ENCODE measurements at regions not wholly inside any gene's neighbourhood (a gene's known extent, or its start where the extent isn't known, plus 50 kb on each side); places are given as distances from the start of the nearest gene placed in this dataset.
A peak's percentile ranks its signal among the peaks of the same experiment; 100 is the strongest.

DNA sequence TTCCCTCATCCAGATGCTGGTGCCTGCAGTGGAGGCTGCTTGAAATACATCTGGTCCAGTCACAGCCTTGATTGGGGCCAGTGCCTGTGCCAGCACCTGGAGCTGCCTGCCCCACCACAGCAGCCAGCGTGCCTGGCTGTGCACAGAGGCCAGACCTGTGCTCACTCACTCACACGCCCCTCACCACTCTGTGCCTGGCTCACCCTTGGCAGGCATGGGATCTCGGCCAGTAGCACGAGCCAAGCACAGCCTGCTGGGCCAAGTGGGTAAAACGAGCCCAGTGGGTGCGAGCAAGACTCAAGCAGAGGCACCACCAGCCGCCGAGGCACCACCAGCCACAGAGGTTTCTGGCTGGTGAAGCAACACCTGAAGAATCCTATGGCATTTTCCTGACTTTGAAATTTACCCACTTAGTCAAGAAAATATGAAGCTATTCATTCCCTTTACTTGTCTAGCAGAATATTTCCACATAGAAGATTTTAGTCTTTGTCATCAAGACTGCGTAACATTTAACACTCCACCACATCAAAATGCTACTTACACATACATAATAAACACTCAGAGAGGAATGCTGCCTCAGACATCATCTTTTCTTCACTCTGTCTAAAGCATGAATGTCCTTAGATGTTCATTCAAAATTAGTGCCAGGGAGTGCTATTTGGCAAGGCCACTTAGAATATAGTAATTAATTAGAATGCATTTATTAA lies 424.3 kb upstream of the FAT3 start:
- FAIRE-seq = no peak

GRCh38 chr11:91798240-91798639 lies 426.4 kb upstream of the FAT3 start:
- no peak for FAIRE-seq

GRCh38 chr11:91796999-91797398 lies 427.6 kb upstream of the FAT3 start:
- FAIRE-seq = no peak

DNA sequence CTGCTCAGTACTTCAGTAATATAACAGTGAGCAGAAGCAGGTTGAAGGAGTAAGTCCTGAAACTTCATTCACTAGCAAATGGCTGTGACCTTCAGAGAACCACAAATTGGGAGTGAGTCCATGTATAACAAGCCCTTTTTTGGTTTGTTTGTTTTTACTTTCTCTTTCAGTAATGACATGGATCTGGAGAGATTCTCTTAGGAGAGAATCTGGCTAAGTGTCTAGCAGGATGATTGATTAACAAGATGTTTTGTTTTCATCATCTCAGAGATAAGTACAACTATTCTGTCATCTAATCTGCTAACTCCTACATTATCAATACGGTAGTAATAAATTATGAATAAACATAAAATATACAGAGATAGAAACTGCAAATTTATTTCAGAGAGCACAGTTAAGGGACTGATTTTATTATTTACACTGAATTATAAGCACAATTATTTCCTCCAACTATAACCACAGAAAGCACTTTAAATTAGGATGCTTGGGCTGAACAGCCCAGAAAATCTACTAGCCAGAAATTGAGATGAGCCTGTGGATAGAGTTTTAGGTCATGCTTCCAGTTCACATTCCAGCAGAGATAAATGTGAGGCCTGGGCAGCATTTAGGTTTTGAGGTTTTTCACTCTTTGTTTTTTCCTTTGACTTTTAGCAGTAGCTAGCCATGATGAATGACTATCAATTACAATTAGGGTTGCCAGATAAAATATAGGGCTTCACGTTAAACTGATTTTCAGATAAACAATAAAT lies 429.3 kb upstream of the FAT3 start:
- no peak for FAIRE-seq

GRCh38 chr11:91794146-91794545 lies 430.5 kb upstream of the FAT3 start:
- FAIRE-seq = no peak

GRCh38 chr11:91792779-91793262 lies 431.8 kb upstream of the FAT3 start:
- FAIRE-seq = no peak

DNA sequence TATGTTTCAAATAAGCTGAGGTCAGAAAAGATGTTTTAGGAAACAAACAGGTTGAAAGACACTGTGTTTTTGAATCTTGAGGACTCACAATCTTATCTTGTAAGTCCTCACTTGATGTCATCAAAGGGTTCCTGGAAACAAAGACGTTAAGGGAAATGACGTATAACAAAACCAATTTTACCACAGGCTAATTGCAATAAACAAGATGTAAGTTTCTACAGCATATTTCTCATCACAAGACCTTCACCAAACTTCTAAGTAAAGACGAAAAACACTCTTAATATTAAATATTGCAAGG lies 433.5 kb upstream of the FAT3 start:
- FAIRE-seq = no peak

- FAIRE-seq = no peak
Measured at GRCh38 chr11:91790346-91791170, 434.1 kb upstream of the FAT3 start.

- no peak for FAIRE-seq
Measured at GRCh38 chr11:91788764-91789163, 435.9 kb upstream of the FAT3 start.

DNA sequence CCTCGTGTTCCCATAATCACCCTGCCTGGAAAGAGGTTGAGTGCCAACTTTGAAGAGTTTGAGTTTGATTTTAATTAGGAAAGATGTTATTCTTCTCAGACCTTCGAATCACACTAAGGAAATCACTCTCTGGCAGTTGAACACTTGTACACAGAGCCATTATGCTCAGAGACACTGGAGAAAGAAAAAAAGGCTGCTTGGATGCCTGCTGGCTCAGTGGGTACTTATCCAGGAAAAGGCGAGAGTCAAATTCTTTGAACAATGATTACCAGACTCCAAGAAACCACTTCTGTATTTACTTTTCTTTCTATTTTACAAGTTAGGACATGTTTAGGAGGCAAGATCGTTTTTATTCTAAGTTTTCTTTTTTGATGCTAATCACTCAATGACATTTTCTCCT lies 438.5 kb upstream of the FAT3 start:
- FAIRE-seq = no peak

- FAIRE-seq = no peak
Measured at GRCh38 chr11:91783173-91783572, 441.4 kb upstream of the FAT3 start.

DNA sequence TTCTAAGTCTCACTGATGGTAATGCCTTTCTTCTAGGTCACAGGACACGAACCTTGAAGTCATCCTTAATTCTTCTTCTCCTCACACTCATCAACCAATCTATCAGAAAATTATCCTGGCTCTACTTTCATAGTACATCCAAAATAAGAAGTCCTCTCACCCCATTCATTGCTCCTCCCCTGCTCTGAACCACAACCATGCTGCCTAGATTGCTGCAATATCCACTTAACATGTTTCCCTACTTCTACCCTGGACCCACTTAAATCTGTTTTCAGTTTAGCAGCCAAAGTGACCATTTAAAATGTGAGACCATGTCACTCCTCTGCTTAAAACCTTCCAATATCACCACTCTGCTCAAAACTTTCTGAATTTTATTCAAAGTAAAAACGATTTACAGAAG lies 445.9 kb upstream of the FAT3 start:
- FAIRE-seq = no peak

- no peak for FAIRE-seq
Measured at GRCh38 chr11:91776655-91777054, 448.0 kb upstream of the FAT3 start.

- FAIRE-seq = no peak
Measured at GRCh38 chr11:91773090-91773489, 451.5 kb upstream of the FAT3 start.

- FAIRE-seq = peak; percentile 14
Measured at GRCh38 chr11:91771961-91772360, 452.7 kb upstream of the FAT3 start.

GRCh38 chr11:91768783-91769182 lies 455.8 kb upstream of the FAT3 start:
- no peak for FAIRE-seq

GRCh38 chr11:91763331-91763730 lies 461.3 kb upstream of the FAT3 start:
- no peak for FAIRE-seq

GRCh38 chr11:91761406-91762025 lies 463.1 kb upstream of the FAT3 start:
- no peak for FAIRE-seq

- FAIRE-seq = no peak
Measured at GRCh38 chr11:91756829-91757480, 467.7 kb upstream of the FAT3 start.

- FAIRE-seq = no peak
Measured at GRCh38 chr11:91755951-91756707, 468.5 kb upstream of the FAT3 start.

GRCh38 chr11:91755526-91755925 lies 469.1 kb upstream of the FAT3 start:
- no peak for FAIRE-seq

DNA sequence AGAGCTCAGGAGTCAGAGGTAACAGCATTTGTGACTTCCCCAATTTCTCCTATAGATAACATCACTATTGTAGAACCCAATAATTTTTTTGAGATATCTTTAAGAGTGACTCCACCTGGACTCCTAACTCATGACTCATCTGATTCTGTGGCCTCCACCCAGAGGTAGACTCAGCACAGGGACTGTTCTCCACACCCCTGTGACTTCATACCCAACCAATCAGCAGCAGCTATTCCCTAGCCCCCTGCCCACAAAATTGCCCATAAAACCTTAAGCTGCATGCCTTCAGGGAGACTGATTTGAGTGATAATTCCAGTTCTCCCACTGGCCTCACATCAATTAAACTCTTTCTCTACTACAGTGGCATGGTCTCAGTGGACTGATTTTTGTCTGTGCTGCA lies 475.4 kb upstream of the FAT3 start:
- no peak for FAIRE-seq

All from colon (tissue), 2 donors.